Neural crest cell (in vitro differentiated cells): ENCODE measurements at regions not wholly inside any gene's neighbourhood (a gene's known extent, or its start where the extent isn't known, plus 50 kb on each side); places are given as distances from the start of the nearest gene placed in this dataset.

Experiments
- DNase-seq: peaks from one replicate; pipeline ENCODE4 v3.0.0; 2021; ENCODE audit warnings: low read depth, mixed read lengths, low spot score
- H3K27ac Mint-ChIP-seq: one replicate; pipeline ENCODE4 v1.8.0; 2021; ENCODE audit warnings: mild to moderate bottlenecking, mixed read lengths; ENCODE audit not compliant: unreplicated experiment
- H3K27me3 Mint-ChIP-seq: 2 replicates; pipeline ENCODE4 v1.8.0; 2021; ENCODE audit warnings: low read depth, mild to moderate bottlenecking, mixed read lengths
- H3K36me3 Mint-ChIP-seq: 2 replicates; pipeline ENCODE4 v1.8.0; 2021; ENCODE audit warnings: low read depth, mild to moderate bottlenecking, mixed read lengths
- H3K4me1 Mint-ChIP-seq: 2 replicates; pipeline ENCODE4 v1.8.0; 2021; ENCODE audit warnings: mixed read lengths
- H3K4me3 Mint-ChIP-seq: one replicate; pipeline ENCODE4 v1.8.0; 2021; ENCODE audit warnings: mild to moderate bottlenecking, mixed read lengths
- H3K9me3 Mint-ChIP-seq: 2 replicates; pipeline ENCODE4 v1.8.0; 2021; ENCODE audit warnings: mixed read lengths
- TF ChIP-seq, protein P1 (sequence below): fragments of 200-600 bp; sonication (generic); conservative IDR thresholded peaks from 2 replicates; pipeline ENCODE4 v1.5.0; 2021; ENCODE audit warnings: antibody characterized with exemption, mild to moderate bottlenecking

DNA sequence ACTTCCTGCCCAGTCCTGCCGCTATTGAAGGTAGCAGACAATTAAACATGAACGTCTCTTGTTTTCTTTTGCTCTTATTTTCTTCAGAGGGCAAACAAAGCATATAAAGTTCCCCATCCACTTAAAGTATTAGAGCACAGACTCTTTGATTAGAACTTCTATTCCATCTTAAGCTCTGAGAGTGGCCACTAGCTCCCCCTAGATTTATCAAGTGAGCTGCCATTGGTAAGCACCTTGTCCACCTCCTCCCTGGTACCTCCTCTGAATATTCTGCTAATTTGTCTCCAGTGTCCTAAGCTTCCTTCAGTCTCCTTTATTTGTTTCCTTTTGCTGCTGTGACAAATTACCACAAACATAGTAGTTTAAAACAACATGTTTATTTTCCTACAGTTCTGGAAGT is 264.3 kb upstream of the KCNN2 start:
- TF ChIP-seq, protein P1, sequence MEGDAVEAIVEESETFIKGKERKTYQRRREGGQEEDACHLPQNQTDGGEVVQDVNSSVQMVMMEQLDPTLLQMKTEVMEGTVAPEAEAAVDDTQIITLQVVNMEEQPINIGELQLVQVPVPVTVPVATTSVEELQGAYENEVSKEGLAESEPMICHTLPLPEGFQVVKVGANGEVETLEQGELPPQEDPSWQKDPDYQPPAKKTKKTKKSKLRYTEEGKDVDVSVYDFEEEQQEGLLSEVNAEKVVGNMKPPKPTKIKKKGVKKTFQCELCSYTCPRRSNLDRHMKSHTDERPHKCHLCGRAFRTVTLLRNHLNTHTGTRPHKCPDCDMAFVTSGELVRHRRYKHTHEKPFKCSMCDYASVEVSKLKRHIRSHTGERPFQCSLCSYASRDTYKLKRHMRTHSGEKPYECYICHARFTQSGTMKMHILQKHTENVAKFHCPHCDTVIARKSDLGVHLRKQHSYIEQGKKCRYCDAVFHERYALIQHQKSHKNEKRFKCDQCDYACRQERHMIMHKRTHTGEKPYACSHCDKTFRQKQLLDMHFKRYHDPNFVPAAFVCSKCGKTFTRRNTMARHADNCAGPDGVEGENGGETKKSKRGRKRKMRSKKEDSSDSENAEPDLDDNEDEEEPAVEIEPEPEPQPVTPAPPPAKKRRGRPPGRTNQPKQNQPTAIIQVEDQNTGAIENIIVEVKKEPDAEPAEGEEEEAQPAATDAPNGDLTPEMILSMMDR: no peak
- Mint-ChIP-seq H3K4me3 (no peak overlapping the region), H3K27me3 (peaks cover 5% of the 10 kb centered on the region), H3K4me1 (no peaks in the 10 kb centered on the region), H3K9me3 (peaks cover 9% of the 10 kb centered on the region), H3K36me3 (peaks cover 8% of the 10 kb centered on the region), H3K27ac (no peak overlapping the region)
- no peak for DNase-seq

GRCh38 chr5:114099161-114099560 is 262.7 kb upstream of the KCNN2 start:
- H3K4me1 Mint-ChIP-seq: no peaks in the 10 kb centered on the region
- TF ChIP-seq, protein P1: no peak

DNA sequence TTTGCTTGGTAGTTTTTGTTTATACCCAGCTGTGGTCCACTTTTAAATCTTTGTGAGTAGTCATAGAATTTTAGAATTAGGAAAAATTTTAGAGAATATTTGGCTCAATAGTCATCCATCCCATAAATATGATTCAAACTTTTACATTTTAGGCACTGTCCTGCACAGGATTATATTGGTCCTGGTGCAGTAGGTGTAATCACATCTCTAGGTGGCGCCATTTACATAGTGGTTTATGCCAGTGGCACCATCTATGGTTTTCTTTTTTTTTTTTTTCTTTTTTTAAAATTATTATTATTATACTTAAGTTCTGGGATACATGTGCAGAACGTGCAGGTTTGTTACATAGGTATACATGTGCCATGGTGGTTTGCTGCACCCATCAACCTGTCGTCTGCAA is 260.7 kb upstream of the KCNN2 start:
- TF ChIP-seq, protein P1: peak; percentile 69
- no peaks in the 10 kb centered on the region for H3K9me3 Mint-ChIP-seq
- no peak overlapping the region for H3K4me3 Mint-ChIP-seq
- H3K4me1 Mint-ChIP-seq: peaks cover 5% of the 10 kb centered on the region
- H3K27ac Mint-ChIP-seq: no peak overlapping the region
- H3K36me3 Mint-ChIP-seq: no peaks in the 10 kb centered on the region
- H3K27me3 Mint-ChIP-seq: peaks cover 2% of the 10 kb centered on the region
- no peak for DNase-seq

More at GRCh38 chr5:114099161-114099560, 262.7 kb upstream of the KCNN2 start:
- H3K9me3 Mint-ChIP-seq: peaks cover under 1% of the 10 kb centered on the region
- peaks cover 2% of the 10 kb centered on the region for H3K36me3 Mint-ChIP-seq
- no peak overlapping the region for H3K4me3 Mint-ChIP-seq
- no peak for DNase-seq
- peaks cover 2% of the 10 kb centered on the region for H3K27me3 Mint-ChIP-seq
- no peak overlapping the region for H3K27ac Mint-ChIP-seq

DNA sequence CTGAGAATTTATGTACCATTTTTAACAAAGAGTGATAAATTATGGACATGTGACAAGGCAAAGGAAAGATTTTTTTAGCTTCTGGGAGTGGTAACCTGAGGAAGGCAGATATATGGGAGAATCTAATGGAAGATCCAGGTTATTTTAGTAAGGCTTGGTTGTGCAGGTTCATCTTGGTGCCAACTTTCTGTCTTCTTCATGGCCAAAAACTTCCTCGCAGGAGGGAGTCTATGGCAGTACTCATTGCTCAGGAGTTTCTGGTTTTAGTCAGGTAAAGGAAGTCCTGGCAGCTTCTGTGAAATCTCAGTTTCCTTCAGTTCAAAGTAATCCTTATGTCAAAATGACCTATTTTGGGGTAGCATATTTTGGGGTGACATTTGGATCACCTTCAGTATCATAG is 248.3 kb upstream of the KCNN2 start:
- Mint-ChIP-seq H3K36me3 (no peaks in the 10 kb centered on the region), H3K27ac (no peak overlapping the region), H3K27me3 (peaks cover 2% of the 10 kb centered on the region), H3K9me3 (no peaks in the 10 kb centered on the region), H3K4me1 (no peaks in the 10 kb centered on the region), H3K4me3 (no peak overlapping the region)
- no peak for DNase-seq
- TF ChIP-seq, protein P1: no peak

DNA sequence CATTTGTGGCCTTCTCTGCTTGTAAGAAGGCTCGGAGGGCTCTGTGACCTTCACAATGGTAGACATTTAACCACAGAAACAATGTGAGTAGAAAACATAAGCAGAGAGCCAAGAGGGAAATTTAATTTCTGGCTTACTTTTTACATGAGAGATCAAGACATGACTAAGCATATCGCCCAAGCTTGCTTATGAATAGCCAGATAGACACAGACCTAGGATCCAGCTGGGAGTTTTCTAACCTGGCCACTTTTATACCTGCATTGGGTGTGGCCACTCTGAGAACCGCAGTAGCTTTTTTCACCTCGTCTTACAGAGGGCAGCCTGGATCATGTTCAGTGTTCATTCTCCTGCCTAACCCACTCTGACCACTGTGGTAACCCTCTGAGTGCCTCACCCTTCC is 244.9 kb upstream of the KCNN2 start:
- H3K9me3 Mint-ChIP-seq: no peaks in the 10 kb centered on the region
- H3K4me1 Mint-ChIP-seq: no peaks in the 10 kb centered on the region
- TF ChIP-seq, protein P1: no peak
- DNase-seq: no peak
- H3K27me3 Mint-ChIP-seq: peaks cover 2% of the 10 kb centered on the region
- no peak overlapping the region for H3K27ac Mint-ChIP-seq
- no peaks in the 10 kb centered on the region for H3K36me3 Mint-ChIP-seq
- H3K4me3 Mint-ChIP-seq: no peak overlapping the region

- DNase-seq: no peak
- Mint-ChIP-seq H3K36me3 (no peaks in the 10 kb centered on the region), H3K27ac (no peak overlapping the region), H3K4me1 (no peaks in the 10 kb centered on the region), H3K9me3 (no peaks in the 10 kb centered on the region), H3K4me3 (no peak overlapping the region), H3K27me3 (peaks cover 2% of the 10 kb centered on the region)
- TF ChIP-seq, protein P1: no peak
Observed at GRCh38 chr5:114118511-114118910, 243.4 kb upstream of the KCNN2 start.
